Cerebellar nuclear complex (tissue), 1 donor: ENCODE measurements at regions not wholly inside any gene's neighbourhood (a gene's known extent, or its start where the extent isn't known, plus 50 kb on each side); places are given as distances from the start of the nearest gene placed in this dataset.
"Not testable (repeated sequence)": the region's sequence is repeated elsewhere in the genome, so short reads cannot be mapped to it uniquely, and the experiment has no call there.

ENCODE experiments used
- DNase-seq, 2 experiments: peaks; one replicate each; lab custom pipeline; 2025; lab: John Stamatoyannopoulos, UW

- no peak for DNase-seq
Measured at GRCh38 chr20:48042628-48043027, 257.3 kb upstream of the SULF2 start.

- DNase-seq, result no peak
Measured at GRCh38 chr20:48041078-48041780, 255.9 kb upstream of the SULF2 start.

- no peak for DNase-seq
Measured at GRCh38 chr20:48040491-48040890, 255.2 kb upstream of the SULF2 start.

GRCh38 chr20:48040051-48040450 lies 254.8 kb upstream of the SULF2 start:
- no peak for DNase-seq

GRCh38 chr20:48039514-48039913 lies 254.2 kb upstream of the SULF2 start:
- DNase-seq, result no peak

GRCh38 chr20:48038713-48039112 lies 253.4 kb upstream of the SULF2 start:
- DNase-seq, result no peak

- not testable (repeated sequence) for DNase-seq
Measured at GRCh38 chr20:48037798-48038197, 252.5 kb upstream of the SULF2 start.

GRCh38 chr20:48035961-48036731 lies 250.9 kb upstream of the SULF2 start:
- no peak for DNase-seq

GRCh38 chr20:48034751-48035150 lies 249.5 kb upstream of the SULF2 start:
- no peak for DNase-seq

- not testable (repeated sequence) for DNase-seq
Measured at GRCh38 chr20:48033005-48033404, 247.7 kb upstream of the SULF2 start.

GRCh38 chr20:48031122-48031521 lies 245.8 kb upstream of the SULF2 start:
- DNase-seq, result no peak

- no peak for DNase-seq
Measured at GRCh38 chr20:48026981-48027592, 241.8 kb upstream of the SULF2 start.

GRCh38 chr20:48025661-48026060 lies 240.4 kb upstream of the SULF2 start:
- DNase-seq, result no peak

GRCh38 chr20:48025051-48025515 lies 239.8 kb upstream of the SULF2 start:
- DNase-seq, result no peak

- no peak for DNase-seq
Measured at GRCh38 chr20:48024539-48024938, 239.3 kb upstream of the SULF2 start.

- DNase-seq, result not testable (repeated sequence)
Measured at GRCh38 chr20:48020696-48021095, 235.4 kb upstream of the SULF2 start.

- DNase-seq, result no peak
Measured at GRCh38 chr20:48019940-48020339, 234.7 kb upstream of the SULF2 start.

GRCh38 chr20:48019496-48019895 lies 234.2 kb upstream of the SULF2 start:
- DNase-seq, result no peak

- not testable (repeated sequence) for DNase-seq
Measured at GRCh38 chr20:48018851-48019250, 233.6 kb upstream of the SULF2 start.

- no peak for DNase-seq
Measured at GRCh38 chr20:48017992-48018391, 232.7 kb upstream of the SULF2 start.

GRCh38 chr20:48017509-48017908 lies 232.2 kb upstream of the SULF2 start:
- DNase-seq, result no peak

GRCh38 chr20:48015943-48016723 lies 230.9 kb upstream of the SULF2 start:
- DNase-seq, result no peak
